HepG2 (cell line): ENCODE measurements at regions not wholly inside any gene's neighbourhood (a gene's known extent, or its start where the extent isn't known, plus 50 kb on each side); places are given as distances from the start of the nearest gene placed in this dataset.

Experiments
- ATAC-seq: fragments of 200-7000 bp; cut with Tn5 transposase; 3 replicates; pipeline ENCODE4 v1.9.1; 2020; ENCODE audit warnings: mild to moderate bottlenecking, moderate library complexity
- BruUV-seq: library from RNA; stranded (reverse); fragments of 400-500 nt; replicated peaks from 2 replicates; lab custom pipeline; 2021; lab: Mats Ljungman, UMichigan
- CTCF ChIA-PET: fragments of 300-600 bp; formaldehyde crosslinking; extraction: SDS; loops from one replicate; lab custom pipeline; 2021; ENCODE audit warnings: low total read pairs, inconsistent platforms, low intra/inter-chr PET ratio; lab: Yijun Ruan, JAX
- POLR2A ChIA-PET: fragments of 350-600 bp; sonication (Branson Sonifier 250); formaldehyde crosslinking; loops from one replicate; lab custom pipeline; 2020; ENCODE audit warnings: antibody characterized with exemption, inconsistent platforms; lab: Yijun Ruan, JAX
- DNase-seq: peaks from one replicate; pipeline ENCODE4 v3.0.0-alpha.2; 2015; ENCODE audit warnings: low spot score
- FAIRE-seq: peaks from 3 replicates; lab custom pipeline; 2011; peaks lifted over from hg19 to GRCh38; lab: Jason Lieb, UNC
- H2AFZ ChIP-seq: one replicate; pipeline ENCODE4 v1.6.1; 2011; ENCODE audit warnings: low read length, inconsistent platforms
- H3K27ac ChIP-seq: fragments of 300-600 bp; 3 replicates; pipeline ENCODE4 v1.8.0; 2011; ENCODE audit warnings: mixed run types, mild to moderate bottlenecking, mixed read lengths, low read length, inconsistent platforms; ENCODE audit not compliant: insufficient read depth; ENCODE audit errors: extremely low read length
- H3K27me3 ChIP-seq, 2 experiments: fragments of 200-600 bp in 1 of 2; 2 replicates in 1 of 2; 3 replicates in 1 of 2; pipeline versions ENCODE4 v1.6.0 to v1.8.0; 2011; ENCODE audit warnings: low read length in 2 of 2, mild to moderate bottlenecking in 2 of 2, moderate library complexity in 2 of 2, inconsistent platforms in 1 of 2; ENCODE audit not compliant: insufficient read depth in 2 of 2, control insufficient read depth in 1 of 2
- H3K36me3 ChIP-seq, 2 experiments: fragments of 200-600 bp in 1 of 2; replicated peaks in 1 of 2; 2 replicates in 1 of 2; 3 replicates in 1 of 2; pipeline versions ENCODE4 v1.5.1 to v1.8.0; 2011; ENCODE audit warnings: low read length in 2 of 2, inconsistent platforms in 1 of 2; ENCODE audit not compliant: insufficient read depth in 2 of 2, control insufficient read depth in 1 of 2
- H3K4me1 ChIP-seq: 2 replicates; pipeline ENCODE4 v1.5.1; 2012; ENCODE audit warnings: low read length, inconsistent platforms; ENCODE audit not compliant: insufficient read depth
- H3K4me2 ChIP-seq: 2 replicates; pipeline ENCODE4 v1.6.0; 2011; ENCODE audit warnings: low read depth, low read length, inconsistent platforms
- H3K4me3 ChIP-seq, 3 experiments: fragments of 200-600 bp in 1 of 3; sonication (generic), shearing (Covaris generic) in 1 of 3; replicated peaks in 1 of 3; 2 replicates each; pipeline ENCODE4 v1.5.1; 2011 to 2016; ENCODE audit warnings: low read length in 3 of 3, inconsistent platforms in 2 of 3, low read depth in 2 of 3, mild to moderate bottlenecking in 2 of 3, control low read depth in 1 of 3, mixed read lengths in 1 of 3; ENCODE audit not compliant: insufficient read depth in 1 of 3
- H3K79me2 ChIP-seq: one replicate; pipeline ENCODE4 v1.6.1; 2011; ENCODE audit warnings: low read length, inconsistent platforms; ENCODE audit not compliant: insufficient read depth
- H3K9ac ChIP-seq: 2 replicates; pipeline ENCODE4 v1.6.0; 2011; ENCODE audit warnings: mild to moderate bottlenecking, low read depth, low read length, inconsistent platforms; ENCODE audit not compliant: insufficient read depth
- H3K9me3 ChIP-seq: 2 replicates; pipeline ENCODE4 v1.5.1; 2012; ENCODE audit warnings: mild to moderate bottlenecking, low read length
- H4K20me1 ChIP-seq: 2 replicates; pipeline ENCODE4 v1.6.0; 2011; ENCODE audit warnings: inconsistent platforms, mild to moderate bottlenecking, low read length, moderate library complexity; ENCODE audit not compliant: insufficient read depth
- CC2D1A ChIP-seq: sonication (generic); formaldehyde crosslinking; IDR thresholded peaks from 2 replicates; pipeline ENCODE4 v1.8.1; 2023; ENCODE audit warnings: mild to moderate bottlenecking, missing genetic modification reagents
- CHD2 ChIP-seq: IDR thresholded peaks from 2 replicates; pipeline ENCODE4 v1.6.1; 2011; ENCODE audit warnings: low read depth, low read length, improper control_type of control experiment
- ELF1 ChIP-seq: sonication (generic); formaldehyde crosslinking; IDR thresholded peaks from 2 replicates; pipeline ENCODE4 v1.4.0; 2020; ENCODE audit warnings: missing genetic modification reagents
- ETV6 ChIP-seq: sonication (generic); formaldehyde crosslinking; conservative IDR thresholded peaks from 2 replicates; pipeline ENCODE4 v1.4.0; 2020; ENCODE audit warnings: missing genetic modification reagents
- FOXA1 ChIP-seq, 2 experiments: fragments of 450-650 bp in 1 of 2; sonication (generic) in 1 of 2; formaldehyde crosslinking in 1 of 2; IDR thresholded peaks; 2 replicates each; pipeline versions ENCODE4 v1.4.0 to v1.6.1; 2016 to 2020; ENCODE audit warnings: missing genetic modification reagents in 1 of 2
- IKZF4 ChIP-seq: sonication (generic); formaldehyde crosslinking; IDR thresholded peaks from 2 replicates; pipeline ENCODE4 v1.5.1; 2020; ENCODE audit warnings: borderline replicate concordance, mild to moderate bottlenecking, low read depth, missing genetic modification reagents; ENCODE audit errors: not compliant biosample characterization
- MBNL3 ChIP-seq: fragments of 250-450 bp; sonication (Bioruptor Pico); conservative IDR thresholded peaks from 2 replicates; pipeline ENCODE4 v1.8.0; 2022; ENCODE audit warnings: mild to moderate bottlenecking, inconsistent platforms
- NBN ChIP-seq: fragments of 450-650 bp; conservative IDR thresholded peaks from 2 replicates; pipeline ENCODE4 v1.6.1; 2017
- NFIB ChIP-seq: sonication (generic); formaldehyde crosslinking; IDR thresholded peaks from 2 replicates; pipeline ENCODE4 v1.9.0; 2021; ENCODE audit warnings: missing genetic modification reagents, mild to moderate bottlenecking, borderline replicate concordance
- NR1H2 ChIP-seq: sonication (generic); formaldehyde crosslinking; IDR thresholded peaks from 2 replicates; pipeline ENCODE4 v1.8.1; 2022; ENCODE audit warnings: low read depth, missing genetic modification reagents, borderline replicate concordance
- RBM39 ChIP-seq: fragments of 200-400 bp; formaldehyde crosslinking; IDR thresholded peaks from one replicate; pipeline ENCODE4 v1.6.1; 2018; ENCODE audit warnings: antibody characterized with exemption, mild to moderate bottlenecking, low read depth, low read length; ENCODE audit not compliant: poor library complexity, severe bottlenecking
- SIX4 ChIP-seq: sonication (generic); formaldehyde crosslinking; IDR thresholded peaks from 2 replicates; pipeline ENCODE4 v1.4.0; 2020; ENCODE audit warnings: missing genetic modification reagents
- SSRP1 ChIP-seq: IDR thresholded peaks from 2 replicates; pipeline ENCODE4 v1.6.1; 2016; ENCODE audit warnings: control low read depth
- TBX2 ChIP-seq: sonication (generic); formaldehyde crosslinking; IDR thresholded peaks from 2 replicates; pipeline ENCODE4 v1.5.0; 2020; ENCODE audit warnings: missing genetic modification reagents, mild to moderate bottlenecking, borderline replicate concordance
- TRIM22 ChIP-seq: fragments of 450-650 bp; IDR thresholded peaks from 2 replicates; pipeline ENCODE4 v1.6.1; 2017
- ZFP41 ChIP-seq: sonication (generic); formaldehyde crosslinking; IDR thresholded peaks from 2 replicates; pipeline ENCODE4 v1.4.0; 2020; ENCODE audit warnings: mild to moderate bottlenecking, missing genetic modification reagents, borderline replicate concordance
- ZMAT3 ChIP-seq: sonication (generic); formaldehyde crosslinking; conservative IDR thresholded peaks from 2 replicates; pipeline ENCODE4 v1.7.0; 2021; ENCODE audit warnings: missing genetic modification reagents
- ZNF274 ChIP-seq: sonication (generic); formaldehyde crosslinking; IDR thresholded peaks from 2 replicates; pipeline ENCODE4 v1.5.1; 2020; ENCODE audit warnings: mild to moderate bottlenecking, missing genetic modification reagents
- ZNF296 ChIP-seq: sonication (generic); formaldehyde crosslinking; conservative IDR thresholded peaks from 2 replicates; pipeline ENCODE4 v1.5.0; 2020; ENCODE audit warnings: mild to moderate bottlenecking, missing genetic modification reagents
- ZNF3 ChIP-seq: IDR thresholded peaks from 2 replicates; pipeline ENCODE4 v1.7.0; 2017; ENCODE audit warnings: inconsistent platforms
- ZNF557 ChIP-seq: sonication (generic); formaldehyde crosslinking; IDR thresholded peaks from 2 replicates; pipeline ENCODE4 v1.4.0; 2020; ENCODE audit warnings: missing genetic modification reagents
- WGBS: methylation state at CpG from one replicate; pipeline ENCODE4 v1.1.6; 2017; ENCODE audit warnings: low lambda C conversion rate; 5-methylcytosine and 5-hydroxymethylcytosine counted together
- in situ Hi-C: cut with HindIII; loops from 2 replicates; pipeline ENCODE4 v1.10.0; 2017; ENCODE audit warnings: low pct_unique_long_range_greater_than_20kb; ENCODE audit not compliant: extremely low pct_ligation_motif_present
- intact Hi-C: fragments of 100-400 bp; cut with micrococcal nuclease; formaldehyde crosslinking; loops from one replicate; pipeline ENCODE4 v1.10.0; 2022; ENCODE audit not compliant: unreplicated experiment
- TF ChIP-seq, protein P1 (sequence below): sonication (generic); formaldehyde crosslinking; IDR thresholded peaks from 2 replicates; pipeline ENCODE4 v1.9.0; 2022; ENCODE audit warnings: missing genetic modification reagents, mild to moderate bottlenecking, borderline replicate concordance
- TF ChIP-seq, protein P2 (sequence below): sonication (generic); formaldehyde crosslinking; IDR thresholded peaks from 2 replicates; pipeline ENCODE4 v1.4.0; 2020; ENCODE audit warnings: missing genetic modification reagents

- TF ChIP-seq TRIM22, result no peak
- no peak for TF ChIP-seq NBN
- TF ChIP-seq ZFP41 (CRISPR knock-in tag), result no peak
- no peak for TF ChIP-seq NR1H2 (CRISPR knock-in tag)
- no peak for TF ChIP-seq ETV6 (CRISPR knock-in tag)
- no peak for TF ChIP-seq NFIB (CRISPR knock-in tag)
- TF ChIP-seq, protein P1, sequence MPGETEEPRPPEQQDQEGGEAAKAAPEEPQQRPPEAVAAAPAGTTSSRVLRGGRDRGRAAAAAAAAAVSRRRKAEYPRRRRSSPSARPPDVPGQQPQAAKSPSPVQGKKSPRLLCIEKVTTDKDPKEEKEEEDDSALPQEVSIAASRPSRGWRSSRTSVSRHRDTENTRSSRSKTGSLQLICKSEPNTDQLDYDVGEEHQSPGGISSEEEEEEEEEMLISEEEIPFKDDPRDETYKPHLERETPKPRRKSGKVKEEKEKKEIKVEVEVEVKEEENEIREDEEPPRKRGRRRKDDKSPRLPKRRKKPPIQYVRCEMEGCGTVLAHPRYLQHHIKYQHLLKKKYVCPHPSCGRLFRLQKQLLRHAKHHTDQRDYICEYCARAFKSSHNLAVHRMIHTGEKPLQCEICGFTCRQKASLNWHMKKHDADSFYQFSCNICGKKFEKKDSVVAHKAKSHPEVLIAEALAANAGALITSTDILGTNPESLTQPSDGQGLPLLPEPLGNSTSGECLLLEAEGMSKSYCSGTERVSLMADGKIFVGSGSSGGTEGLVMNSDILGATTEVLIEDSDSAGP (CRISPR knock-in tag), result no peak
- TF ChIP-seq, all 625 proteins: peak for 0
Measured at GRCh38 chr9:90508940-90509339, 133.7 kb downstream of the DIRAS2 start (continued).

GRCh38 chr9:90511711-90512110 is 130.9 kb downstream of the DIRAS2 start:
- in situ Hi-C loops, result no loop called here
- POLR2A ChIA-PET, result no interaction called here
- TF ChIP-seq IKZF4 (CRISPR knock-in tag) (no peak), CHD2 (no peak), RBM39 (no peak), ZNF557 (CRISPR knock-in tag) (no peak), FOXA1 (IDR thresholded peaks at IDR 0.05) (no peak), FOXA1 (CRISPR knock-in tag; IDR thresholded peaks at IDR 0.05) (no peak), ZNF296 (no peak), SSRP1 (no peak), ZMAT3 (CRISPR knock-in tag) (no peak), ELF1 (CRISPR knock-in tag) (no peak), MBNL3 (CRISPR knock-in tag) (no peak), ZNF3 (CRISPR knock-in tag) (no peak), ZNF274 (CRISPR knock-in tag) (no peak), CC2D1A (CRISPR knock-in tag) (no peak), SIX4 (no peak), TBX2 (no peak)
- TF ChIP-seq, protein P2, sequence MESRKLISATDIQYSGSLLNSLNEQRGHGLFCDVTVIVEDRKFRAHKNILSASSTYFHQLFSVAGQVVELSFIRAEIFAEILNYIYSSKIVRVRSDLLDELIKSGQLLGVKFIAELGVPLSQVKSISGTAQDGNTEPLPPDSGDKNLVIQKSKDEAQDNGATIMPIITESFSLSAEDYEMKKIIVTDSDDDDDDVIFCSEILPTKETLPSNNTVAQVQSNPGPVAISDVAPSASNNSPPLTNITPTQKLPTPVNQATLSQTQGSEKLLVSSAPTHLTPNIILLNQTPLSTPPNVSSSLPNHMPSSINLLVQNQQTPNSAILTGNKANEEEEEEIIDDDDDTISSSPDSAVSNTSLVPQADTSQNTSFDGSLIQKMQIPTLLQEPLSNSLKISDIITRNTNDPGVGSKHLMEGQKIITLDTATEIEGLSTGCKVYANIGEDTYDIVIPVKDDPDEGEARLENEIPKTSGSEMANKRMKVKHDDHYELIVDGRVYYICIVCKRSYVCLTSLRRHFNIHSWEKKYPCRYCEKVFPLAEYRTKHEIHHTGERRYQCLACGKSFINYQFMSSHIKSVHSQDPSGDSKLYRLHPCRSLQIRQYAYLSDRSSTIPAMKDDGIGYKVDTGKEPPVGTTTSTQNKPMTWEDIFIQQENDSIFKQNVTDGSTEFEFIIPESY (CRISPR knock-in tag), result no peak

More at GRCh38 chr9:90511711-90512110, 130.9 kb downstream of the DIRAS2 start:
- Histone ChIP-seq H2AFZ (no peak overlapping the region), H3K9ac (no peak overlapping the region), H4K20me1 (no peaks in the 10 kb centered on the region), H3K36me3 (no peaks in the 10 kb centered on the region), H3K4me2 (no peak overlapping the region), H3K9me3 (no peaks in the 10 kb centered on the region), H3K79me2 (no peaks in the 10 kb centered on the region), H3K4me3 (no peak overlapping the region), H3K27ac (no peak overlapping the region), H3K4me1 (no peaks in the 10 kb centered on the region), H3K27me3 (no peaks in the 10 kb centered on the region; a peak in 1 of 5 replicates)
- FAIRE-seq, result no peak
- ATAC-seq, result no peak
- no peak for DNase-seq
- WGBS, result under 1% methylated on average over 6 of the region's 6 CpGs
- intact Hi-C loops, result no loop called here
- CTCF ChIA-PET, result no interaction called here
- no TSS peak for BruUV-seq
